ENCODE measurements at regions not wholly inside any gene's neighbourhood (a gene's known extent, or its start where the extent isn't known, plus 50 kb on each side); places are given as distances from the start of the nearest gene placed in this dataset.
"Not testable (repeated sequence)": the region's sequence is repeated elsewhere in the genome, so short reads cannot be mapped to it uniquely, and the experiment has no call there.

DNA sequence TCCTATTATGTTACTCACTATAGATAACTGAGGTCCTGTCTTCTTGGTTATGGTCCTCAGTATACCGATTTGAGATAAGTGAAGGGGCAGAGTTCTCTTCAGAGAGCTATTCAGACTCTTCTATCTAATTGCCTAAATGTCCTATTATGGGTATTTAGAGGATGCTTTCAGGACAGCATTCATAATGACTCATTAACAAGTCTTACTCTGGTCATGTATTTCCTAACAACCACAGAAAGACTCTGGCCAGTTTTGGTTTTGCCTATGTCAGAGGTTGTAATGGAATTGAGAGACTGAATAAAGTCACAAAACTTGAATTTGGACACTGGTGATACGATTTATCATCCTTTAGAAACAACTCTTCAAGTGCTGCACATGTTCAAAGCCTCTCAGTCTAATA lies 1233.0 kb downstream of the JRKL start:
- H3K9me3 Mint-ChIP-seq = peaks cover 4 to 8% of the 10 kb centered on the region in 2 donors
- H3K36me3 Mint-ChIP-seq = no peaks in the 10 kb centered on the region
- no peak for DNase-seq (ENCODE audit: low spot score in 2 of 2)
- no peak for ATAC-seq
- no peak overlapping the region for H3K27ac Mint-ChIP-seq

DNA sequence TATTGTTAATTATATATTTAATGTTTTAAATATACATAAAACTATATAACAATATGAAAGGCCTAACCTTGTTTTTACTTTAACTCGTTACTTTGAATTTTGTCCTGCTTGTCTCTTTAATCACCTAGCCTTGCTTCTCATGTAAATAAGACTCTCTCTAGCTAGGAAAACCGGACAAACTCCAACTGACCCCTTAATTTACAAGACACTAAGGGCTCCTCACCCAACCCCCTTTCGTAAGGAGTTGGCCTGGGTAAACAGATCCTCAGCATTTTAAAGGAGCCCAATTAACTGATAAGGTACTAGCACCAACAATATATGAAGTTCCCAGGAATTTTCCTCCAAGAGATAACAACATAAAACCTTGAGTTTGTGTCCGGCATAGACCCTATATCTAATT lies 1246.9 kb downstream of the JRKL start:
- DNase-seq (ENCODE audit: low spot score in 2 of 2); H3K36me3 Mint-ChIP-seq; H3K27ac Mint-ChIP-seq; ATAC-seq: not testable (repeated sequence)
- peaks cover 6 to 15% of the 10 kb centered on the region in 2 donors for H3K9me3 Mint-ChIP-seq

DNA sequence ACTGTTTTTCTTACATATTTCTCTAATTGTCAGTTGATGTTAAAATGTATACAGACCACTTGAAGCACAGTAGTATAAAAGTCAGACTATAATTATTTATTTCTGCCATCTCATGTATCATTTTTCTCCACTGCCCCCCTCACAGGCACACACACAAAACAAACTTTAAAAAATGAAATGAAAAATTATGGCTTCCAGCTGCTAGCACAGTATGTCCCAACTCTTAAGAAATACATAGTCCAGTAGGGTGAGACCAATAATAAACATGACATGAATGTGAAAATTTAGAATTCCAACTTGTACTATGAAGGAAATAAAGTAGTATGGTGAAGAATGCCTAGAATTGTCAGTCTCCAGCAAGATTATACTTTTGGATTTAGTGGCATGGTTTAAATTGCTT lies 1247.9 kb downstream of the JRKL start:
- Mint-ChIP-seq H3K27ac (no peak overlapping the region), H3K9me3 (peaks cover 6 to 15% of the 10 kb centered on the region in 2 donors), H3K36me3 (peaks cover 0 to 5% of the 10 kb centered on the region in 2 donors)
- ATAC-seq (no peak), DNase-seq (ENCODE audit: low spot score in 2 of 2) (no peak)

DNA sequence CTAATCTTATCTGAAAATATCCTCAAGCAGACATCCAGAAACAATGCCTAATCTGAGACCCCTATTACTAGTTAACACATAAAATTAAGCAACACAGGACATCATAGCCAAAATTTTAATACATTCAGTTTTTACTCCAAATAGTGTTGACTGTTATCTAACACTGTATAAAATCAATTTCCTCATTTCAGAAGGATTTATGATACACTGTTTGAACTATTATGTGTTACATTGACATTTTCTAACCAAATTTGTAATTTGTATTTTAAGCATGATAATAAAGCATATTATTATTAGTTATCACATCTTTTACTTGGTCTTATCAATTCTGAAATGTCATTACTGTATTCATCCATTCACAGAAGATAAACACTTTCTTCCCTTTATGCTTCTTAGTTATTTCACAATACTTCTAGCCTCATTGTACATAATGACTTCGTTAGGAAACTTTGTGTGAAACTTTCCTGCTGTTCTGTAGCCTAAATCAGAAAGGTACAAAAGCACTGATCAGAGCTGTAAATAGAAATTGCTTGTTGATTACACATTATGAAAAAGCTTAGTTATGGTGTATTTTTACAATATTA lies 1248.9 kb downstream of the JRKL start:
- H3K36me3 Mint-ChIP-seq = peaks cover 0 to 5% of the 10 kb centered on the region in 2 donors
- ATAC-seq = no peak
- peaks cover 6 to 15% of the 10 kb centered on the region in 2 donors for H3K9me3 Mint-ChIP-seq
- DNase-seq (ENCODE audit: low spot score in 2 of 2) = no peak
- no peak overlapping the region for H3K27ac Mint-ChIP-seq

DNA sequence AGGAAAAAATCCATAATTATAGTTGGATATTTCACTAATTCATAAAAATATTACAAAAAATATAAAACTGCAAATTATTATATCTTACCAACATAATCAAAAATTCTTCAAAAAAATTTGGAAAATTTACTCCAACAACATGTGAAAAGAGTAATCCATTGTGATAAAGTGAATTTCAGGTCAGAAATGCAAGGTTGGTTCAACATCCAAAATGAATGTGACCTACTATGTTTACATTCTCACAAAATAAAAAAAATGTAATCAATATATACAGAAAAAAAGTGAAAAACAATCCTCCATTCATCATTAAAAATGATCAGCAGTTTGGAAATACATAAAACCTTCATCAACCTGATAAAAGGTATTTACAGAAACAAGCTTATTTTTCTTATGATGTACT lies 1252.2 kb downstream of the JRKL start:
- H3K9me3 Mint-ChIP-seq = peaks cover 12 to 16% of the 10 kb centered on the region in 2 donors
- H3K36me3 Mint-ChIP-seq = no peaks in the 10 kb centered on the region
- ATAC-seq = no peak
- H3K27ac Mint-ChIP-seq = no peak overlapping the region
- DNase-seq (ENCODE audit: low spot score in 2 of 2) = no peak

DNA sequence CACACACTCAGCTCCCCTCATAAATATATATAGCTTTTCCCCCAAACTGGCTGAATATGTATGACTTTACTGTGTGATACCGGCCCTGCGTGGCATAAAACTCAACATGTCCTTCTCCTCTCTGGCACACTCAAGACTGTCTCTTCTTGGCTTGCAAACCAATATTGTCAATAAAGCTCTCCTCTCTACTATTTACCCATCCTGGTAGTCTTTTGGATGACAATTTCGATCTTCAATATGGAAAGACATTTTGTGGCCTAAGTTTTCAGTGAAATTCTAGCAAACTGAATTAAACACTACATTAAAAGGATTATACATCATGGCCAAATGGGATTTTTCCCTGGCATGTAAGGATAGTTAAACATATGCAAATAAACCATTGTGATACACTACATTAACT lies 1255.9 kb downstream of the JRKL start:
- H3K9me3 Mint-ChIP-seq = peaks cover 11 to 21% of the 10 kb centered on the region in 2 donors
- no peak overlapping the region for H3K27ac Mint-ChIP-seq
- DNase-seq (ENCODE audit: low spot score in 2 of 2) = no peak
- no peaks in the 10 kb centered on the region for H3K36me3 Mint-ChIP-seq
- ATAC-seq = no peak

DNA sequence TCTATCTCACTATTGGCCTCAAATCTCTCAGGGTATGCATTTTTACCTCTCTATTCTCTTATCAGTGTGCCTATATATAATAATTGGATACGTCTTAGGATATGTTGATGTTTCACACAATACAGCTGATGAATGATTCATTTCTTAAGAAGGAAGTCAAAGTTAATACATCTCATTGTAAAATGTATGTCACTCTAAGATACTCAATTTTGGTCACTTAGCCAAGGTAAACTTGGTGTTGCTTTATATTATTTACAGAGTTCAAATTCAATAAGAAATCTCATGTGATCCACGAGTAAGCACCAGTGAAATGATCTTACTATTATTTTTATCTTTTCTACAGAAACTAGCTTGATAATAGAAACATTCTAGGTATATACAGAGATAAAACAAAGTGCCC lies 1266.5 kb downstream of the JRKL start:
- DNase-seq (ENCODE audit: low spot score in 2 of 2) = no peak
- no peak overlapping the region for H3K27ac Mint-ChIP-seq
- H3K36me3 Mint-ChIP-seq = no peaks in the 10 kb centered on the region
- H3K9me3 Mint-ChIP-seq = peaks cover 0 to 4% of the 10 kb centered on the region in 2 donors
- ATAC-seq = no peak

DNA sequence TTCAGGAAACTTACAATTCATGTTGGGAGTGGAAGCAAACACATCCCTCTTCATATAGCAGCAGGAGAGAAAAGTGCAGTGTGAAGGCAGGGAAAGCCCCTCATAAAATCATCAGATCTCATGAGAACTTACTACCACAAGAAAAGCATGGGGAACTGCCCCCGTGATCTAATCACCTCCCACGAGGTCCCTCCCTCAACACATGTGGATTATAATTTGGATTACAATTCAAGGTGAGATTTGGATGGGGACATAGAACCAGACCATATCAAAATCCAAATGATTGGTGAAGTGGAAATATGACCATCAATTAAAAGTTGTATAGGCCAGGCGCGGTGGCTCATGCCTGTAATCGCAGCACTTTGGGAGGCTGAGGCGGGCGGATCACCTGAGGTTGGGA lies 1268.0 kb downstream of the JRKL start:
- peaks cover 0 to 4% of the 10 kb centered on the region in 2 donors for H3K9me3 Mint-ChIP-seq
- no peak for DNase-seq (ENCODE audit: low spot score in 2 of 2)
- H3K36me3 Mint-ChIP-seq = no peaks in the 10 kb centered on the region

DNA sequence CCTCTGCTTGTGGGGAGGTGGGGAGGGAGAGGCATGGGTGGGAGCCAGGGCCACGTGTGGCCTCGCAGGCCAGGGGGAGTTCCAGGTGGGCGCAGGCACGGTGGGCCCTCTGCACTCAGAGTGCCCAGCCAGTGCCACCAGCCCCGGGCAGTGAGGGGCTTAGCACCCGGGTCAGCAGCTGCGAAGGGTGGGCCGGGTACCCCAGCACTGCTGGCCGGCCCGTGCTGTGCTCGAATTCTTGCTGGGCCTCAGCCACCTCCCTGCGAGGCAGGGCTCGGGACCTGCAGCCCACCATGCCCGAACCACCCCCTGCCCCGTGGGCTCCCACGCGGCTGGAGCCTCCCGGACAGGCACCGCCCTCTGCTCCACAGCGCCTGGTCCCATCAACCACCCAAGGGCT lies 1277.2 kb downstream of the JRKL start:
- peaks cover 0 to 6% of the 10 kb centered on the region in 2 donors for H3K36me3 Mint-ChIP-seq
- no peak for DNase-seq (ENCODE audit: low spot score in 2 of 2)
- no peak overlapping the region for H3K27ac Mint-ChIP-seq
- peaks cover 4 to 6% of the 10 kb centered on the region in 2 donors for H3K9me3 Mint-ChIP-seq
- ATAC-seq = no peak

More for the DNA sequence above, 1268.0 kb downstream of the JRKL start:
- ATAC-seq = no peak
- H3K27ac Mint-ChIP-seq = no peak overlapping the region

DNA sequence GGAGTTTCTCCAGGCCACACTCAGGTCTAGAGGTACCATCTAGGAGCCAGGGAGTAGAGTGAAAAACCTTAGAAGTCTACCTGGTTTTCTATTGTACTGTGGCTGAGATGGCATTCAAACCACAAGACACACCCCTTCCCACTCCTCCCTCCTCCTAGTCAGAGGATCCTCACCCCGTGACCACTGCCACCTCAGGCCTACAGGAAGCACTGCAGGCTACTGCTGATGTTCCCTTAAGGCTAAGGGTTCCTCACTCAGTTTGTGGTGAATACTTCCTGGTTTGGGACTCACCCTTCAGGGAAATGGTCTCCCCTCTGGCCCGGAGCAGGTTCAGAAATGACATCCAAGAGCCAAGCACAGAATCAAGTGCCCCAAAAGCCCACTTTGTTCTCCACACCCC lies 1293.9 kb downstream of the JRKL start:
- no peak overlapping the region for H3K27ac Mint-ChIP-seq
- peaks cover 17 to 24% of the 10 kb centered on the region in 2 donors for H3K9me3 Mint-ChIP-seq
- DNase-seq (ENCODE audit: low spot score in 2 of 2) (no peak), ATAC-seq (no peak)
- no peaks in the 10 kb centered on the region for H3K36me3 Mint-ChIP-seq

DNA sequence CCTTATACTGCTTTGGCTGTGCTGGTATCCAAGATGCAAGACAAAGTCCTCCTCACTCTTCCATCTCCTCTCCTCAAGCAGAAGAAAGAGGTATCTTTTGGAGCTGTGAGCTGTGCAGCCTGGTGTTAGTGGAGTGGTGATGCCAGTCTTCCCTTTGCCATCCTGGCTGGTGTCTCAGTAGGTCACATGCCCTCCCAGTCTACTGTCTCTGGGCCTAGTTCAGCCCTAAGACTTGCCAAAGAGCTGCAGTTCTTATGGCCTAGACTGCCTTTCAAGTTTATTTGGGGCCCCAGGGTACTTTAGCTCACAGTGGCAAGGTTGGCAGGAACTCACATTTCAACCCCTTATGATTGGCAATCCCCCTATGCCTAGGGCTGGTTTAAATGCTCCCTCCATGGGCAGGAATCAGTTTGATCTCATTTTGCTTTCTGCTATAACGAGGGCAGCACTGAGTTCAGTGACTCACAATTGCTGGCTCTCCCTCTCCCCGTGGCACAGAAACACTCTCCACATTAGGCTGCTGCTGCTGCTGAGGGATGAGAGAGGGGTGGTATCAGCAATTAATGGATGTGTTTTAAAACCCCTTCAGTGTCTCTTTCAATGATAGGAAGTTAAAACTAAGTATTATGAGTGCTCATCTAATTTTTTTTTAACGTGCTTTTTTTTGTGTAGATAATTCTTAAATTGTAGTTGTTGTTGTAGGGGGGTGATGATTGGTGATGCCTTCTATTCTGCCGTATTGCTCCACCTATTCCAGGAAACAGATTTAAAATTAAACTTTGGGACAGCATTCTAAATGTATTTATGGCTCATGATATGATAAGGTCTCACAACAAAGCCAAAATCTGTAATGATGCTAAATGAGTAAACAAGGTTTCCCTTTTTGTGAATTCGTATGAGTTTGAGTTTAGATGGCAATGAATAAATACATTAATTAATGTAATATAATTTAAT lies 1295.0 kb downstream of the JRKL start:
- ATAC-seq = no peak
- Mint-ChIP-seq H3K36me3 (no peaks in the 10 kb centered on the region), H3K27ac (no peak overlapping the region), H3K9me3 (peaks cover 18 to 27% of the 10 kb centered on the region in 2 donors)
- DNase-seq (ENCODE audit: low spot score in 2 of 2) = no peak

DNA sequence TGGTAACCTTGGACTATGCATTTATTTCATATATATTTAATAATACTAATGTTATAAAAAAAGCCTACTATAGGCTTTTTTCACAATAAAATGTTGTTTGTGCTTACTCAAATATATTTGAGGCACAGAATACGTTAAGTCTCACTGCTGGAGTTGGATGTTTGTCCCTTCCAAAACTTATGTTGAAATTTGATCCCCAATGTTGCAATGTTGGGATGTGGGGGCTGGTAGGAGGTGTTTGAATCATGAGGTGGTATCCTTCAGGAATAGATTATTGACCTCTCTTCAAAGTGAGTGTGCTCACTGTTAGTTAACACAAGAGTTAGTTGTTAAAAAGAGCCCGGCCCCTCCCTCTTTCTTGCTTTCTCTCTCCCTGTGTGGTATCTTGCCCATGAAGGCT lies 1295.9 kb downstream of the JRKL start:
- H3K36me3 Mint-ChIP-seq = no peaks in the 10 kb centered on the region
- DNase-seq (ENCODE audit: low spot score in 2 of 2) = no peak

DNA sequence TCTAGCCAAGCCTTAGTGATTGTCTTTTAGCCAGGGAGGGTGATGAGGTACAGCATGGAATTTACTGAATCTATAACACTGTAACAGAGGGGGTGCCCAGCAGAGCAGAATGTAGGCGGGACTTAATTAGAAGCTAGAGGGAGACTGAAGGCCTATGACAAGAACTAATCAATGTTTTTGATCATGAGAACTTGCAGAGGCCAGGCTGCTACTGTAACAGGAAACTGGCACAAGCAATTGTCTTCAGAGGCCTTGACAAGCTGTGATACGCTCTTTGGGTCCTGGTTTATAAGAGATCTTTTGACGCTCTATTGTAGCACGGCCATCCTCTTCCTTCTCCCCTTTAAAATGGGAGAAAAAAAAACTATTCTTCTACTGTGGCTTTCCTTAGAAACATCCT lies 1297.3 kb downstream of the JRKL start:
- DNase-seq (ENCODE audit: low spot score in 2 of 2) (no peak), ATAC-seq (no peak)
- H3K27ac Mint-ChIP-seq = no peak overlapping the region
- peaks cover 18 to 20% of the 10 kb centered on the region in 2 donors for H3K9me3 Mint-ChIP-seq
- H3K36me3 Mint-ChIP-seq = no peaks in the 10 kb centered on the region

More for the DNA sequence above, 1295.9 kb downstream of the JRKL start:
- ATAC-seq = no peak
- H3K27ac Mint-ChIP-seq = no peak overlapping the region
- H3K9me3 Mint-ChIP-seq = peaks cover 21 to 23% of the 10 kb centered on the region in 2 donors

DNA sequence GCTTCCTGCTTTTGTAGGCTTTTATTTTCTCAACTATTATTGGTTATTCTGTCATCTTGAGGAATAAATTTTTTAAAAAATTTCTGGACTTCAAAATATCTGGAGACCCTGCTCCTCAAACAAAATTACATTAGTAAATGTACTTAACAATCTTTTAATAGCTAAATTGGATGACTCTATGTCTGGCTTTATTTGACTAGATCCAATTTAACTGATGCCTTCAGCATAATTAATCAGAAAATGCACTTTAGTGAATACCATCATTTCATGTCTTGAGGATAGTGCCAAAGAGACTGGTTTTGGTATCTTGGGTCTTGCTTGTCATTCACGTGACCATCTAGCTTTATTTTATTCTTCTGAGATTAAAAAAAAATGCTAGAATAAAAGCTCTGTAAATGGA lies 1301.2 kb downstream of the JRKL start:
- Mint-ChIP-seq H3K36me3 (no peaks in the 10 kb centered on the region), H3K9me3 (peaks cover 9 to 14% of the 10 kb centered on the region in 2 donors), H3K27ac (no peak overlapping the region)
- ATAC-seq (no peak), DNase-seq (ENCODE audit: low spot score in 2 of 2) (no peak)

DNA sequence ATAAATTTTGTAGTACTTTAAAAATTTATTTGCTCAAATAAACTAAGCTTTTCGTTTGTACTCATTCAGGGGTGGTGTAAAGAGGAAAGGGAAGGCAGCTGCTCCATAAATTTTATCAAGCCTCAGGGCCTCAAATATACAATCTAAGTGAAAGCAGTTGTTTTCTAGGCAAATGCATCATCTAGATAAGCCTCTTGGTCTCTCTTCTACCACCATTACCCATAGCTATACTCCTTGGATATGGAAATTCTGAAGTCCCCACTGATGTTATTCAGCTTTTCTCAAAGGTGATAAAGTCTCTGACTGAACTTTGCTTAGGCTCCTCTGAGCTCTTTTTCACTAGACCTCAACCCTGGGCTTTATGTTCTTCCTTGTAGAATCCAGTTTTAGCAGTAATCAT lies 1313.1 kb downstream of the JRKL start:
- no peaks in the 10 kb centered on the region for H3K9me3 Mint-ChIP-seq

DNA sequence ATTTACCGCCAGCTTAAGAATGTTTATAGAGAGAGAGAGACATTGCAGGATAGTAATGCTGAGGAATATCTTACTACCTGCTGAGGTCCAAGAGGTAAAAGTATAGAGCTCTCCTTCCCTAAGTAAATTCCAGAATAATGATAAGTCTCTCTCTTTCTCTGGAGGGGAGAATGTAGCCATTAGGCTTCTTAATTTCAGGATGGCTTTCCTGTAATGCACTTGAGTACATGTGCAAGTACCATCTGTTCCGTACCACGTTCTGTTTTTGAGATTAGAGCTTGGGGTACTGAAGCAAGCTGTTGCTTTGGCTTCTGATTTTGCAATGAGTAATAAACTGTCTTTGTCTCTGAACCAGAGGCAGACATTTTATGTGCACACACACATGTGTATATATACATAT lies 1314.0 kb downstream of the JRKL start:
- Mint-ChIP-seq H3K9me3 (peaks cover 0 to 5% of the 10 kb centered on the region in 2 donors), H3K27ac (no peak overlapping the region), H3K36me3 (no peaks in the 10 kb centered on the region)
- DNase-seq (ENCODE audit: low spot score in 2 of 2) (no peak), ATAC-seq (no peak)

More for the DNA sequence above, 1313.1 kb downstream of the JRKL start:
- DNase-seq (ENCODE audit: low spot score in 2 of 2) = no peak
- no peak for ATAC-seq
- Mint-ChIP-seq H3K27ac (no peak overlapping the region), H3K36me3 (no peaks in the 10 kb centered on the region)

DNA sequence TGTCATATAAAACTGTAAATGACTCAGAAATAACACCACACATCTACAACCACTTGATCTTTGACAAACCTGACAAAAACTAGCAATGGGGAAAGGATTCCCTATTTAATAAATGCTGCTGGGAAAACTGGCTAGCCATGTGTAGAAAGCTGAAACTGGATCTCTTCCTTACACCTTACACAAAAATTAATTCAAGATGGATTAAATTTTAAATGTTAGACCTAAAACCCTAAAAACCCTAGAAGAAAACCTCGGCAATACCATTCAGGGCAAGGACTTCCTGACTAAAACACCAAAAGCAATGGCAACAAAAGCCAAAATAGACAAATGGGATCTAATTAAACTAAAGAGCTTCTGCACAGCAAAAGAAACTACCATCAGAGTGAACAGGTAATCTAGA lies 1315.3 kb upstream of the CNTN5 start:
- not testable (repeated sequence) for ATAC-seq; DNase-seq (ENCODE audit: low spot score in 2 of 2); H3K27ac Mint-ChIP-seq; H3K36me3 Mint-ChIP-seq; H3K9me3 Mint-ChIP-seq

DNA sequence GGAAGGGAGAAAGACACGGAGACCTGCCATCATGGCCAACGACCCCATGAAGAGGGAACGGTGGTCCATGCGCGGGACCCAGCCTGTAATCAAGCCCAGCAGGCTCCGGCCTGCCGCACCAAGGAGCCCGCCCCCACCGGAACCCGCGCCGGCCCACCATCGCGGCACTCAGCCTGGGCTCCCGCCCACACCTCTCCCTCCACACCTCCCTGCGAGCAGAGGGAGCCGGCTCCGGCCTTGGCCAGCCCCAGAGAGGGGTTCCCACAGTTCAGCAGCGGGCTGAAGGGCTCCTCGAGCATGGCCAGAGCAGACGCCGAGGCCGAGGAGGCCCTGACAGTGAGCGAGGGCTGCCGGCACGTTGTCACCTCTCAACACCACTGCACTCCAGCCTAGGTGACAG lies 1302.8 kb upstream of the CNTN5 start:
- DNase-seq (ENCODE audit: low spot score in 2 of 2) (no peak), ATAC-seq (no peak)
- H3K27ac Mint-ChIP-seq = no peak overlapping the region
- H3K9me3 Mint-ChIP-seq = peaks cover 0 to 7% of the 10 kb centered on the region in 2 donors
- H3K36me3 Mint-ChIP-seq = no peaks in the 10 kb centered on the region
